Osteocyte (in vitro differentiated cells): ENCODE measurements at regions not wholly inside any gene's neighbourhood (a gene's known extent, or its start where the extent isn't known, plus 50 kb on each side); places are given as distances from the start of the nearest gene placed in this dataset.

Source experiments
- DNase-seq: peaks from one replicate; pipeline ENCODE4 v3.0.0; 2021; ENCODE audit warnings: mixed read lengths; ENCODE audit not compliant: unreplicated experiment; ENCODE audit errors: extremely low spot score
- H3K27ac Mint-ChIP-seq: one replicate; pipeline ENCODE4 v1.8.0; 2021; ENCODE audit warnings: mild to moderate bottlenecking, mixed read lengths; ENCODE audit not compliant: unreplicated experiment
- H3K27me3 Mint-ChIP-seq: one replicate; pipeline ENCODE4 v1.8.0; 2021; ENCODE audit warnings: mixed read lengths; ENCODE audit not compliant: unreplicated experiment
- H3K36me3 Mint-ChIP-seq: one replicate; pipeline ENCODE4 v1.8.0; 2021; ENCODE audit warnings: mixed read lengths; ENCODE audit not compliant: unreplicated experiment
- H3K4me1 Mint-ChIP-seq: one replicate; pipeline ENCODE4 v1.8.0; 2021; ENCODE audit warnings: mixed read lengths; ENCODE audit not compliant: unreplicated experiment
- H3K4me3 Mint-ChIP-seq: one replicate; pipeline ENCODE4 v1.8.0; 2021; ENCODE audit warnings: mild to moderate bottlenecking, moderate library complexity, mixed read lengths; ENCODE audit not compliant: unreplicated experiment
- H3K9me3 Mint-ChIP-seq: one replicate; pipeline ENCODE4 v1.8.0; 2021; ENCODE audit warnings: mixed read lengths; ENCODE audit not compliant: unreplicated experiment
- TF ChIP-seq, protein P1 (sequence below): fragments of 200-600 bp; sonication (generic); IDR thresholded peaks from 2 replicates; pipeline ENCODE4 v1.5.0; 2021; ENCODE audit warnings: antibody characterized with exemption, mild to moderate bottlenecking, moderate library complexity

DNA sequence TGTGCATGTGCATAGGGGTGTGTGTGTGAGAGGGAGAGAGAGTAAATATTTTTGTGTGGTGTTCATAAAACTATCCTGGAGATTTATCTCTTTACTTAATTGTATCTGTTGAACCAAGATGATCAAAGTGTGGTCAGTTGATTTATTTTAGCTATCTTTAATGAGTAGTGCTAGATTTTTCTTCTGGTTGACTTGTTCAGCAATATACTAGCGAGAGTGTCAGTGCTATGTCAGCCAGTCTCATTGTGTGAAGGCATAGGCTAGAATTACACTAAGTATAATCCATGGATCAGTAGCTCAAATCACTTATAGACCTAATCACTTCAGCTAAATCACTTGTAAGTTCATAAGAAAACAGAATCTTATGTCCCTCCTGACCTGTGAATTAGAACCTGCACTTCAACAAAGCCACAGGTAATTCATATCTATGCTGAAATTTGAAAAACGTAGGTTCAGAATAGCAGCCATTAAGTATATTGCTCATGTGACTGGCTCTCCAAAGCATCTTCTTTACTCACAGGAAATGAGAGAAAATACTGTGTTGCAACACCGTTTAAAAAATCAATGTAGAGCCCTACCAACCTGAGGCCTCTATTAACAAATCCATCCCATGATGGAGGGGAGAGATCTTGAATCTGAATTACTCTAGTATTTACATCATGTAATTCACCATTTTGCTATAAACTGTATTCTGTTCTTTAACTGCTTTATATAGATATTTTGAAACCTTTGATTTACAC is 203.1 kb upstream of the ACTBL2 start:
- DNase-seq: no peak
- H3K27ac Mint-ChIP-seq: no peak overlapping the region
- no peaks in the 10 kb centered on the region for H3K27me3 Mint-ChIP-seq
- no peaks in the 10 kb centered on the region for H3K36me3 Mint-ChIP-seq
- H3K9me3 Mint-ChIP-seq: no peaks in the 10 kb centered on the region
- H3K4me3 Mint-ChIP-seq: no peak overlapping the region
- TF ChIP-seq, protein P1, sequence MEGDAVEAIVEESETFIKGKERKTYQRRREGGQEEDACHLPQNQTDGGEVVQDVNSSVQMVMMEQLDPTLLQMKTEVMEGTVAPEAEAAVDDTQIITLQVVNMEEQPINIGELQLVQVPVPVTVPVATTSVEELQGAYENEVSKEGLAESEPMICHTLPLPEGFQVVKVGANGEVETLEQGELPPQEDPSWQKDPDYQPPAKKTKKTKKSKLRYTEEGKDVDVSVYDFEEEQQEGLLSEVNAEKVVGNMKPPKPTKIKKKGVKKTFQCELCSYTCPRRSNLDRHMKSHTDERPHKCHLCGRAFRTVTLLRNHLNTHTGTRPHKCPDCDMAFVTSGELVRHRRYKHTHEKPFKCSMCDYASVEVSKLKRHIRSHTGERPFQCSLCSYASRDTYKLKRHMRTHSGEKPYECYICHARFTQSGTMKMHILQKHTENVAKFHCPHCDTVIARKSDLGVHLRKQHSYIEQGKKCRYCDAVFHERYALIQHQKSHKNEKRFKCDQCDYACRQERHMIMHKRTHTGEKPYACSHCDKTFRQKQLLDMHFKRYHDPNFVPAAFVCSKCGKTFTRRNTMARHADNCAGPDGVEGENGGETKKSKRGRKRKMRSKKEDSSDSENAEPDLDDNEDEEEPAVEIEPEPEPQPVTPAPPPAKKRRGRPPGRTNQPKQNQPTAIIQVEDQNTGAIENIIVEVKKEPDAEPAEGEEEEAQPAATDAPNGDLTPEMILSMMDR: no peak
- H3K4me1 Mint-ChIP-seq: peaks cover 5% of the 10 kb centered on the region

DNA sequence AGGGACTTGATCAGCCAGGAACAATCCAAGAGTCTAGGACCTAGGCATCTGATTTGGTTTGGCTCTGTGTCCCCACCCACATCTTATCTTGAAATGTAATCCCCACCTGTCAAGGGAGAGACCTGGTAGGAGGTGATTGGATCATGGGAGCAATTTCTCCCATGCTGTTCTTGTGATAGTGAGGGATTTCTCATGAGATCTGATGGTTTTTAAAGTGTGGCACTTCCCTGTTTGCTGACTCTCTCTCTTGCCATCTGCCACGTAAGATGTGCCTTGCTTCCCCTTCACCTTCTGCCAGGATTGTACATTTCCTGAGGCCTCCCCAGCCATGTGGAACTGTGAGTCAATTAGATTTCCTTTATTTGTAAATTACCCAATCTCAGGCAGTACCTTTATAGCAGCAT is 201.7 kb upstream of the ACTBL2 start:
- peaks cover 5% of the 10 kb centered on the region for H3K4me1 Mint-ChIP-seq
- TF ChIP-seq, protein P1: no peak
- no peak overlapping the region for H3K4me3 Mint-ChIP-seq
- no peaks in the 10 kb centered on the region for H3K9me3 Mint-ChIP-seq
- no peak for DNase-seq
- H3K27ac Mint-ChIP-seq: no peak overlapping the region
- no peaks in the 10 kb centered on the region for H3K36me3 Mint-ChIP-seq
- H3K27me3 Mint-ChIP-seq: no peaks in the 10 kb centered on the region

DNA sequence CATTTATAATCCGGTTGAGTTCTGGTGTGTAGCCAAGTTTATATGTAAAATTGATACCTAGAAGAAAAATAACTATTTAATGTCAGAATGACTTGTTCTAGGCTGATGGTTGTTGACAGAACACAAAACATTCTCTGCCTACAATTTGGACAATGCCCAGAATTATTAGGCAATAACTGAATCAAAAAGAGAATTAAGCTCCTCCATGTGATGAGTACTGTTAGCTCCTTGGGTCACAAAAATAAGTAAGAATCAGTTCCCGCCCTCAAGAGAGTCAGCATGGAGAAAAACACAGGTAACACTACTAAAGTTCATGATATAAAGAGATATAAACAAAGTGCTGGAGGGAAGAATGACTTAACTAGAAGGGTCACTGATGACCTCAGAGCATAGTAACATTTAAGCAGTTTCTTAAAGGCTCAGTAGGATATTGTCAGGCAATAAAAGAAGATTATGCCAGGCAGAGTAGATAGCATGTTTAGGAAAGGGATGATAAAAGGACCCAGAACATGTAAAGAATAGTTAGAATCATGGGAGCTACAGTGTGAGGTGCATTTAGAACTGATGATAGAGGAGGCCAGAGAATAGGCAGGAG is 200.5 kb upstream of the ACTBL2 start:
- Mint-ChIP-seq H3K27ac (no peak overlapping the region), H3K27me3 (no peaks in the 10 kb centered on the region), H3K36me3 (no peaks in the 10 kb centered on the region), H3K9me3 (no peaks in the 10 kb centered on the region), H3K4me3 (no peak overlapping the region), H3K4me1 (peaks cover 5% of the 10 kb centered on the region)
- no peak for DNase-seq
- TF ChIP-seq, protein P1: no peak

DNA sequence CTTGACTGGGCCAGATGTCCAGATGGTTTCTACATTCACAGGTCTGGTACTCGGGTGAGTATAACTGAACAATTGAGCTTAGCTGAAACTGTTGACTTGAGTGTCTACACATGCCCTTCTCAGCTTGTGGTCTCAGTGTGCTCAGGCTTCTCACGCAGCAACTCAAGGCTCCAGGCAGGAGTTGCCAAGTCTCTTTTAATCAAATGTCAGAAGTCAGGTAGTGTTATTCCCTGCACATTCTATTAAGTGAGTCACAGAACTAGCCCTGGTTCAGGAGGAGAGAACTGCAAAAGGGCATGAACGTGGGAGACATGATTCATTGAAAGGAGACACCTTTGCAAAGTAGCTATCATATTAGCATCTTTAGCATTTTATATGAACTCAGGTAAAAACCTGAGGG is 199.3 kb upstream of the ACTBL2 start:
- no peak for DNase-seq
- TF ChIP-seq, protein P1: no peak
- H3K4me1 Mint-ChIP-seq: peaks cover 5% of the 10 kb centered on the region
- H3K9me3 Mint-ChIP-seq: no peaks in the 10 kb centered on the region
- no peaks in the 10 kb centered on the region for H3K36me3 Mint-ChIP-seq
- H3K4me3 Mint-ChIP-seq: no peak overlapping the region
- no peak overlapping the region for H3K27ac Mint-ChIP-seq
- H3K27me3 Mint-ChIP-seq: no peaks in the 10 kb centered on the region

DNA sequence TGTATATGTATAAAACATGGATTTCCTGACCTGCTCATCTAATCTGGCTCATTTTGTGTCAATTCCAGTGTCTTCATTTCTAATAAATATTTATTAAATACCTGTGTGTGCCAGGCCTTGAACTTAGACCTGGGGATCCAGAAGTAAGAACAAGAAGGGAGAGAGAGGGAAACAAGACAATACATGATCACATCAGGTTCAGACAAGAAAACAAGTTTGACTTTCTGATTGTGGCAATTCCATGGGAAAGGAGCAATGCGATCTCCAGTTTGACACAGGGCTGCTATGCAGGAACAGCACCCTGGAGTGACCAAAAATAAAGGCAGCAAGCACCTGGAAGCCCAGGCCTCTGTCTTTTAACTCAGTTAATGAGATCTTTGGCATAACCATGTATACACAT is 198.1 kb upstream of the ACTBL2 start:
- Mint-ChIP-seq H3K27me3 (no peaks in the 10 kb centered on the region), H3K4me1 (peaks cover 6% of the 10 kb centered on the region), H3K4me3 (no peak overlapping the region), H3K9me3 (no peaks in the 10 kb centered on the region), H3K36me3 (no peaks in the 10 kb centered on the region), H3K27ac (no peak overlapping the region)
- TF ChIP-seq, protein P1: no peak
- DNase-seq: no peak
